Esophagus squamous epithelium (tissue), 5 donors: ENCODE measurements at regions not wholly inside any gene's neighbourhood (a gene's known extent, or its start where the extent isn't known, plus 50 kb on each side); places are given as distances from the start of the nearest gene placed in this dataset.

Experiments
- DNase-seq: peaks from one replicate; lab custom pipeline; 2025; lab: John Stamatoyannopoulos, UW
- H3K27ac ChIP-seq, 4 donors: fragments of 200-600 bp; sonication (generic); one replicate each; pipeline ENCODE4 v1.5.1; 2016 to 2019; ENCODE audit warnings: mild to moderate bottlenecking in 1 of 4
- H3K27me3 ChIP-seq, 4 donors: fragments of 200-600 bp; sonication (generic); 1 replicate in 3 of 4; 2 replicates in 1 of 4; pipeline versions ENCODE4 v1.5.1 to v1.6.0; 2017 to 2021; ENCODE audit warnings: antibody characterized with exemption in 1 of 4
- H3K36me3 ChIP-seq, 3 donors: fragments of 200-600 bp; sonication (generic); one replicate each; pipeline ENCODE4 v1.5.1; 2016 to 2019
- H3K4me1 ChIP-seq, 3 donors: fragments of 200-600 bp; sonication (generic); one replicate each; pipeline ENCODE4 v1.5.1; 2017 to 2019
- H3K4me3 ChIP-seq, 4 donors: fragments of 200-600 bp; sonication (generic); 1 replicate in 3 of 4; 2 replicates in 1 of 4; pipeline ENCODE4 v1.5.1; 2016 to 2019; ENCODE audit warnings: mild to moderate bottlenecking in 2 of 4, moderate library complexity in 1 of 4
- H3K9me3 ChIP-seq, 3 donors: fragments of 200-600 bp; sonication (generic); one replicate each; pipeline ENCODE4 v1.5.1; 2016 to 2019
- POLR2A ChIP-seq, 4 donors: fragments of 450-650 bp; IDR thresholded peaks; one replicate each; pipeline ENCODE4 v1.6.1; 2017; ENCODE audit warnings: antibody characterized with exemption in 4 of 4, mild to moderate bottlenecking in 4 of 4, moderate library complexity in 3 of 4
- WGBS, 2 donors: methylation state at CpG; one replicate each; pipeline ENCODE4 v1.1.5; 2018; 5-methylcytosine and 5-hydroxymethylcytosine counted together
- intact Hi-C: fragments of 100-400 bp; cut with DNase I; formaldehyde crosslinking; loops from one replicate; pipeline ENCODE4 v1.15.0; 2022
- TF ChIP-seq, protein P1 (sequence below), 6 experiments: fragments of 450-650 bp in 4 of 6; fragments of 200-600 bp in 2 of 6; sonication (generic) in 2 of 6; IDR thresholded peaks; one replicate each; pipeline ENCODE4 v1.5.1; 2016 to 2019; ENCODE audit warnings: antibody characterized with exemption in 6 of 6, mild to moderate bottlenecking in 4 of 6, moderate library complexity in 4 of 6
- donor health status: DM: yes; HTN: yes; CAD: no.

DNA sequence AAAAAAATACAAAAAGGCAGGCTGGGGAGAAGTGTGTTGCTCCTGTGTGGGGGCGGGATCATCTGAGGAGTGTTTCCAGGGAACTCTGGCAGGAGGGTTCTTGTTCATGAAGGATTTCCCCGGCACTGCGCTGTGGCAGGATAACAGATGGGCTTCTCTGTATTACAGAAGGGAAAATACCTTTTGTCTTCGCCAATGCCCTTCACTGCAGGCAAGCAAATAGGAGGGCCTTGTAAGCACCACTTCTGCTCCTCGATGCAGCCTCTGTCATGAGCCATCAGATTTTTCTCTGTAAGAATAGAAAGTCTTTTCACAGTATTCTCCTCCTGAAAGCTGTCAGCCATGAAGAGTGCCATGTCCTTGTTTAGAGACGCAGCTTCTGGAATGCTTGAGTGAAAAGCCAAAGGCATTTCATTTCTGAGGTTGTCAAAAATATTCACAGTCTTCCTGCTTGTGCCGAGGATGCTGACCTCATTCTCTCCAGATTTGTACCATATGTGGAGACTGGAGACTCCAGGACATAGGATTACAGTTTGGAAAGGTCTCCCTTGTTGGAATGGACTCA is 294.0 kb downstream of the YTHDC2 start:
- Histone ChIP-seq H3K4me1 (peaks cover 0 to 18% (median 11%) of the 10 kb centered on the region in 3 donors), H3K4me3 (peak overlapping the region in 1 of 4 donors; percentile 7), H3K9me3 (no peaks in the 10 kb centered on the region), H3K36me3 (no peaks in the 10 kb centered on the region), H3K27me3 (no peaks in the 10 kb centered on the region), H3K27ac (peak overlapping the region in 3 of 4 donors; percentile 14 to 62 (median 30))
- TF ChIP-seq, protein P1, sequence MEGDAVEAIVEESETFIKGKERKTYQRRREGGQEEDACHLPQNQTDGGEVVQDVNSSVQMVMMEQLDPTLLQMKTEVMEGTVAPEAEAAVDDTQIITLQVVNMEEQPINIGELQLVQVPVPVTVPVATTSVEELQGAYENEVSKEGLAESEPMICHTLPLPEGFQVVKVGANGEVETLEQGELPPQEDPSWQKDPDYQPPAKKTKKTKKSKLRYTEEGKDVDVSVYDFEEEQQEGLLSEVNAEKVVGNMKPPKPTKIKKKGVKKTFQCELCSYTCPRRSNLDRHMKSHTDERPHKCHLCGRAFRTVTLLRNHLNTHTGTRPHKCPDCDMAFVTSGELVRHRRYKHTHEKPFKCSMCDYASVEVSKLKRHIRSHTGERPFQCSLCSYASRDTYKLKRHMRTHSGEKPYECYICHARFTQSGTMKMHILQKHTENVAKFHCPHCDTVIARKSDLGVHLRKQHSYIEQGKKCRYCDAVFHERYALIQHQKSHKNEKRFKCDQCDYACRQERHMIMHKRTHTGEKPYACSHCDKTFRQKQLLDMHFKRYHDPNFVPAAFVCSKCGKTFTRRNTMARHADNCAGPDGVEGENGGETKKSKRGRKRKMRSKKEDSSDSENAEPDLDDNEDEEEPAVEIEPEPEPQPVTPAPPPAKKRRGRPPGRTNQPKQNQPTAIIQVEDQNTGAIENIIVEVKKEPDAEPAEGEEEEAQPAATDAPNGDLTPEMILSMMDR (IDR thresholded peaks at IDR 0.05) = no peak
- no peak for TF ChIP-seq POLR2A (IDR thresholded peaks at IDR 0.05)
- DNase-seq = no peak
- WGBS, 2 donors = 41 to 51% methylated on average over 7 of the region's 7 CpGs
- intact Hi-C loops = no loop called here

DNA sequence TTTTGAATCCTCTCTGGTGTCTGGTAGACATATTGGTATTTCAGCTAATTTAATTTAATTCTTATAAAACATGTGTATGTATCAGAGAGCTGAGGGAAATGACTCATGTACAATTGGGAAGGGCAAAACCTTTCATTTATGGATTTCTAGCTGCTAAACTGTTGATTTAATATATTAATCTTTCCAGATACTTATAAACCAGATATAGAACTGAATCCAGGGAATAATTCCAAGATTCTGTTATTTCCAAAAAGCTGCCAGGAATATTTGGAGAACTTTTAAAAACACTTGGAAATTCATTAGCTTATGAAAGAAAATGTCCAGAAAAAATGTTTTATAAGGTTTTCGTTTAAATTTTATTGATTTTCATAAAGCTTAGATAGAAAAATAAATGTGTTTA is 295.5 kb downstream of the YTHDC2 start:
- DNase-seq = no peak
- intact Hi-C loops = no loop called here
- H3K27ac ChIP-seq = no peak overlapping the region
- H3K4me3 ChIP-seq = no peak overlapping the region
- no peaks in the 10 kb centered on the region for H3K9me3 ChIP-seq
- TF ChIP-seq POLR2A (IDR thresholded peaks at IDR 0.05) = no peak
- TF ChIP-seq, protein P1 (IDR thresholded peaks at IDR 0.05) = no peak
- no peaks in the 10 kb centered on the region for H3K36me3 ChIP-seq
- 57 to 74% methylated on average over 1 of the region's 1 CpG for WGBS, 2 donors
- H3K27me3 ChIP-seq = no peaks in the 10 kb centered on the region
- peaks cover 0 to 18% (median 11%) of the 10 kb centered on the region in 3 donors for H3K4me1 ChIP-seq

DNA sequence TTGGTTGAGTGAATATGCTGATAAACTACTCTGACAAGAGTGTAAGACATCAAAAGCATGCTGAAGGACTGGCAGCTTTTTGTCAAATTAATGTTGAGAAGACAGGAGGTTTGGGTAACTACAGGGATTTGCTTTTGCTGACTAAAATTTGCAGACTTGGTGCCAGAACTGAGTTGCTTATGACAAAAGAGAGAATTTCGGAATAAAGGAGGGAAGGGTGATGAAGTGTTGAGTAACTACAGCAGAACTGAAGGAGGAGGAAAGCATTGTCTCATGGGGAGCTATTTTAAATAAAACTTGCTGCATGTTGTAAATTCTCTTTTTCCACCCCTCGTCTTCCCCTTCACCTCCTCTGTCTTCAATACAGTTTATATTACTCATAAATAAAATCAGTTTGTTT is 296.1 kb downstream of the YTHDC2 start:
- no peaks in the 10 kb centered on the region for H3K27me3 ChIP-seq
- TF ChIP-seq, protein P1 (IDR thresholded peaks at IDR 0.05) = no peak
- no peak for TF ChIP-seq POLR2A (IDR thresholded peaks at IDR 0.05)
- H3K4me1 ChIP-seq = peaks cover 0 to 18% (median 11%) of the 10 kb centered on the region in 3 donors
- intact Hi-C loops = no loop called here
- WGBS, 2 donors = 49 to 64% methylated on average over 2 of the region's 2 CpGs
- no peak overlapping the region for H3K4me3 ChIP-seq
- H3K9me3 ChIP-seq = no peaks in the 10 kb centered on the region
- DNase-seq = no peak
- H3K36me3 ChIP-seq = no peaks in the 10 kb centered on the region
- no peak overlapping the region for H3K27ac ChIP-seq

DNA sequence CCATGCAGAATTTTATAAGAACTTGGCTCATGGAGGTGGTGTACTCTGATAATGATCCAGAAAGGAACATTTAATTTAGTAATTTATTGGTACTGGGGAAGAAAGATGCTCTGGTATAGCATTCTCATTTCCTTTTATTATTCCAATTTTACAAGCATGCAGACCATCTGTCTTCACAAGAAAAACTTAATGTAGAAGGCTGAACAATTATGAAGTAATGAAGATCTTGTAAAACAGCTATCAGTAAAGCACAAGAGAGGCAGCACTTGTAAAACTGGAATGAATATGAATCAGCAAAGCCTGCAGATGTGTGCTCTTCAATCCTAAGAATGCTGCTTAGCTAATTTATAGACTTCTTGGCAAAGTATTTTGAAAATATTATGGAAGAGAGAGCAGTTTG is 300.0 kb downstream of the YTHDC2 start:
- H3K36me3 ChIP-seq = no peaks in the 10 kb centered on the region
- H3K27ac ChIP-seq = no peak overlapping the region
- H3K4me1 ChIP-seq = no peaks in the 10 kb centered on the region
- H3K4me3 ChIP-seq = no peak overlapping the region
- no peak for DNase-seq
- intact Hi-C loops = no loop called here
- H3K9me3 ChIP-seq = no peaks in the 10 kb centered on the region
- no peak for TF ChIP-seq POLR2A (IDR thresholded peaks at IDR 0.05)
- TF ChIP-seq, protein P1 (IDR thresholded peaks at IDR 0.05) = no peak
- no peaks in the 10 kb centered on the region for H3K27me3 ChIP-seq

DNA sequence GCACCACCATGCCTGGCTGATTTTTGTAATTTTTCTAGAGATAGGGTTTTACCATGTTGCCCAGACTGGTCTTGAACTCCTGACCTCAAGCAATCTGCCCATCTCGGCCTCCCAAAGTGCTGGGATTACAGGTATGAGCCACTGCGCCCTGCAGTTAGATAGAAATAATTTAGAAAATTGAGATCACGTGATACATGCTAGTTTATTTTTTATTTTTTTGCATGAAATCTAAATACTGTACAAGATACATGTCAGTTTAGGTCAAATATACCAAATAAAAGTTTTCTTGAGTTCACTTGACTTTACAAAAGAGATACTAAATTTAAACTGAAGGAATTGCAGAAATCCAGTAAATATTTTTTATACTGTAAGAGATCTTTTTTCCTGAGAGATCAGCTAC is 304.2 kb downstream of the YTHDC2 start:
- Histone ChIP-seq H3K27ac (no peak overlapping the region), H3K4me3 (no peak overlapping the region), H3K27me3 (no peaks in the 10 kb centered on the region), H3K36me3 (no peaks in the 10 kb centered on the region), H3K9me3 (no peaks in the 10 kb centered on the region), H3K4me1 (no peaks in the 10 kb centered on the region)
- no peak for DNase-seq
- WGBS, 2 donors = 61 to 72% methylated on average over 3 of the region's 3 CpGs
- intact Hi-C loops = no loop called here
- no peak for TF ChIP-seq POLR2A (IDR thresholded peaks at IDR 0.05)
- TF ChIP-seq, protein P1 (IDR thresholded peaks at IDR 0.05) = no peak
